ENCODE measurements at regions not wholly inside any gene's neighbourhood (a gene's known extent, or its start where the extent isn't known, plus 50 kb on each side); places are given as distances from the start of the nearest gene placed in this dataset.

DNA sequence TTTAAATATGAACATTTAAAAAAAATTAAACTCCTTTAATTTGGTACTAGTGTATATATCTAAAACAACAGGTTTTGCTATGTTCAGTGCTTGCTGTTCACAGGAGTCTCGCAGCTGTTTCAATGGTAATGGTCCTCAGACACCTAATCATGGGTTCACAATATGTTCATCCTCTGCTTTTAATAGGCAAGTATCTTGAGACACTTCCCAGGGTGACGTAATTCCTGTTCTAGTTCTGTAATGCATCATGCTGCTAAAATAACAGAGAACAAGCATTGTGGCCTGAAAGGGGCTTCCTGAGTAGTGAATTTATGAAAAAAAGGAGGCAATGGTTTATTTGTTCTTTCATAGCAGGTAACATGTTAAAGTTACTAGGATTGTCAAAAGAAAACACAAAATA lies 625.2 kb upstream of the GBE1 start:
- H3K36me3 ChIP-seq: no peaks in the 10 kb centered on the region
- no peak for DNase-seq

DNA sequence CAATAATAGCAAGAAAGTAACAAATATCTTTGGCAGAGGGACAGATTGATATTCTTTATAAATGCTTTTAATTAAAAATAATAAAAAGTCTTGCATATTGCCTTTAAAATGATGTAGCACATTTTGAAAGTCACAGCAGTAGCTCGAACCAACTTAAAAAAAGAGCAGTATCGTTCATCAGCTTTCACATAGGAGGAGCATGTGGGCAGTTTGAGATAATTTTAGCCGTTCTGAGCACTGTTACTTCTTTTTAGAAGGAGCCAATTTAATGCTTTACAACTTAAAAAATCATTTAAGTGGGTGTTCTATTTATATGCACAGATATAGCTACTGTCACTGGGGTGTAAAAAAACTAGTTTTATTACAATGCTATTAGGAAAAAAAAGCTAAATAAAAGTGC lies 622.7 kb upstream of the GBE1 start:
- H3K36me3 ChIP-seq: no peaks in the 10 kb centered on the region
- DNase-seq (no peak), ATAC-seq (no peak)
- no peak overlapping the region for H3K27ac ChIP-seq
- TF ChIP-seq, protein P1, sequence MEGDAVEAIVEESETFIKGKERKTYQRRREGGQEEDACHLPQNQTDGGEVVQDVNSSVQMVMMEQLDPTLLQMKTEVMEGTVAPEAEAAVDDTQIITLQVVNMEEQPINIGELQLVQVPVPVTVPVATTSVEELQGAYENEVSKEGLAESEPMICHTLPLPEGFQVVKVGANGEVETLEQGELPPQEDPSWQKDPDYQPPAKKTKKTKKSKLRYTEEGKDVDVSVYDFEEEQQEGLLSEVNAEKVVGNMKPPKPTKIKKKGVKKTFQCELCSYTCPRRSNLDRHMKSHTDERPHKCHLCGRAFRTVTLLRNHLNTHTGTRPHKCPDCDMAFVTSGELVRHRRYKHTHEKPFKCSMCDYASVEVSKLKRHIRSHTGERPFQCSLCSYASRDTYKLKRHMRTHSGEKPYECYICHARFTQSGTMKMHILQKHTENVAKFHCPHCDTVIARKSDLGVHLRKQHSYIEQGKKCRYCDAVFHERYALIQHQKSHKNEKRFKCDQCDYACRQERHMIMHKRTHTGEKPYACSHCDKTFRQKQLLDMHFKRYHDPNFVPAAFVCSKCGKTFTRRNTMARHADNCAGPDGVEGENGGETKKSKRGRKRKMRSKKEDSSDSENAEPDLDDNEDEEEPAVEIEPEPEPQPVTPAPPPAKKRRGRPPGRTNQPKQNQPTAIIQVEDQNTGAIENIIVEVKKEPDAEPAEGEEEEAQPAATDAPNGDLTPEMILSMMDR (IDR thresholded peaks at IDR 0.05): no peak
- no peaks in the 10 kb centered on the region for H3K27me3 ChIP-seq
- intact Hi-C loops (cut with DNase I): no loop called here
- H3K4me3 ChIP-seq: no peak overlapping the region
- no peaks in the 10 kb centered on the region for H3K4me1 ChIP-seq
- H3K9me3 ChIP-seq: peaks cover 0 to 3% (median 0%) of the 10 kb centered on the region in 11 donors
- WGBS, 2 donors: 50 to 68% methylated on average over 3 of the region's 3 CpGs

More for the DNA sequence above, 625.2 kb upstream of the GBE1 start:
- WGBS, 2 donors: 56 to 67% methylated on average over 2 of the region's 2 CpGs
- TF ChIP-seq, protein P1 (IDR thresholded peaks at IDR 0.05): no peak
- no peak for ATAC-seq
- intact Hi-C loops (cut with DNase I): no loop called here
- Histone ChIP-seq H3K9me3 (peaks cover 0 to 3% (median 0%) of the 10 kb centered on the region in 11 donors), H3K4me1 (no peaks in the 10 kb centered on the region), H3K4me3 (no peak overlapping the region), H3K27me3 (no peaks in the 10 kb centered on the region), H3K27ac (no peak overlapping the region)

DNA sequence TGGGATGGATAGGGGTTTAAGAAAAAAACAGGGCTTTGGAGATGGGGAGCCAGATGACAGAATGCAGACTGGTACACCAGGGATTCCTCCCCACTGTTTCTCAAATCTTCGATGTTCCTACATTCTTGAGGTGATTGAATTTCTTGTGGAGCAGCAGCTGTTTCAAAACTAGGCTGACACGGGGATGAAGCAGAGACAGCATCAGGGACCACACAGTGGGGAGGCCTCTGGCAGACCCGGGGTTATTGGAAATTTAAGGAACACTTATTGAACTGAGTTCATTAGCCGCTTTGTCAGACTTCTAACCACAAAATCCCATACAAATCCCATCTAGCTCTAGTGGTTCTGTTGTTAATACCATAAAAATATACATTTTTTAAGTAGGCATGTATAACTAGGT lies 621.4 kb upstream of the GBE1 start:
- no peak for ATAC-seq

DNA sequence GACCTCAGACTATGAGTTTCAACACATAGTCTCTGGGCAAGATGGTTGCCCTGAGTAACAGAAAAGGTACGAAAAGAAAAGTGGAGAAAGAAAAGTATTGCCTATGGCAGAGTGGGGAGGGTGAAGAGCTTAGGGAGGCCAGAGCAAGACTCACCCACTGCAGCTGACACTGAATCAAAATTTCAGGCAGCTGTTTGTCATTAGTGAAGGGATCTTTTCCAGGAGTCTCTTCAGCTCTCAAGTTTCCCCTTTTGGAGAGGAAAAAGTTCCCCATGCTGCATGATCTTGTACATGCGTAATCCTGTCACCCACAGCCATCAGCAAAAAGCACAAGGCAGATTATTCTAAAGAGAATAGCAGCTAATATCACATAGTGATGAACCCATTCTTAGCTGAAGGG lies 616.9 kb upstream of the GBE1 start:
- peak in 2 of 8 donors; percentile 14 to 86 for ATAC-seq
- H3K4me1 ChIP-seq: no peaks in the 10 kb centered on the region
- DNase-seq: no peak
- no peak overlapping the region for H3K27ac ChIP-seq
- no peaks in the 10 kb centered on the region for H3K36me3 ChIP-seq
- intact Hi-C loops (cut with DNase I): no loop called here
- WGBS, 2 donors: 67 to 81% methylated on average over 2 of the region's 2 CpGs
- no peak overlapping the region for H3K4me3 ChIP-seq
- no peaks in the 10 kb centered on the region for H3K27me3 ChIP-seq
- TF ChIP-seq, protein P1 (IDR thresholded peaks at IDR 0.05): no peak
- H3K9me3 ChIP-seq: peaks cover 0 to 41% (median 0%) of the 10 kb centered on the region in 11 donors

More for the DNA sequence above, 621.4 kb upstream of the GBE1 start:
- Histone ChIP-seq H3K36me3 (no peaks in the 10 kb centered on the region), H3K27me3 (no peaks in the 10 kb centered on the region), H3K9me3 (peaks cover 0 to 13% (median 0%) of the 10 kb centered on the region in 11 donors), H3K4me1 (no peaks in the 10 kb centered on the region), H3K4me3 (no peak overlapping the region), H3K27ac (no peak overlapping the region)
- TF ChIP-seq, protein P1 (IDR thresholded peaks at IDR 0.05): no peak
- 77 to 80% methylated on average over 4 of the region's 4 CpGs for WGBS, 2 donors
- intact Hi-C loops (cut with DNase I): no loop called here
- no peak for DNase-seq

Measured in heart right ventricle (tissue), 16 donors.